KMS-11 (cell line): ENCODE measurements at regions not wholly inside any gene's neighbourhood (a gene's known extent, or its start where the extent isn't known, plus 50 kb on each side); places are given as distances from the start of the nearest gene placed in this dataset.

Experiments
- H2AFZ ChIP-seq: fragments of 200-600 bp; sonication (generic); 2 replicates; pipeline ENCODE4 v1.6.1; 2016; ENCODE audit warnings: antibody characterized with exemption, mixed run types, low read depth
- H3K27ac ChIP-seq: fragments of 200-600 bp; sonication (generic); 2 replicates; pipeline ENCODE4 v1.6.1; 2016; ENCODE audit warnings: mild to moderate bottlenecking, mixed run types
- H3K27me3 ChIP-seq: fragments of 200-600 bp; sonication (generic); 2 replicates; pipeline ENCODE4 v1.6.1; 2017; ENCODE audit warnings: mild to moderate bottlenecking, low read depth, mixed run types, moderate library complexity; ENCODE audit not compliant: insufficient read depth
- H3K36me3 ChIP-seq: fragments of 200-600 bp; sonication (generic); 2 replicates; pipeline ENCODE4 v1.6.1; 2017; ENCODE audit warnings: mild to moderate bottlenecking, mixed run types; ENCODE audit not compliant: insufficient read depth
- H3K4me1 ChIP-seq: fragments of 200-600 bp; sonication (generic); 2 replicates; pipeline ENCODE4 v1.6.1; 2016; ENCODE audit warnings: mild to moderate bottlenecking, low read depth, mixed run types; ENCODE audit not compliant: poor library complexity, severe bottlenecking
- H3K4me2 ChIP-seq: fragments of 200-600 bp; sonication (generic); 2 replicates; pipeline ENCODE4 v1.7.0; 2016; ENCODE audit warnings: mild to moderate bottlenecking, mixed run types
- H3K4me3 ChIP-seq: fragments of 200-600 bp; sonication (generic); IDR thresholded peaks from 2 replicates; pipeline ENCODE4 v1.6.1; 2017; ENCODE audit warnings: low read depth, low read length, mixed read lengths; ENCODE audit not compliant: insufficient read depth
- H3K79me2 ChIP-seq: fragments of 200-600 bp; sonication (generic); 2 replicates; pipeline ENCODE4 v1.6.1; 2016; ENCODE audit warnings: low read depth, mixed run types; ENCODE audit not compliant: insufficient read depth
- H3K9ac ChIP-seq: fragments of 200-600 bp; sonication (generic); 2 replicates; pipeline ENCODE4 v1.6.1; 2016; ENCODE audit warnings: mild to moderate bottlenecking, mixed run types
- H4K20me1 ChIP-seq: fragments of 200-600 bp; sonication (generic); 2 replicates; pipeline ENCODE4 v1.6.1; 2016; ENCODE audit warnings: mild to moderate bottlenecking, mixed run types; ENCODE audit not compliant: insufficient read depth
- TF ChIP-seq, protein P1 (sequence below): fragments of 200-600 bp; sonication (generic); conservative IDR thresholded peaks from 2 replicates; pipeline ENCODE4 v1.6.1; 2017; ENCODE audit warnings: low read depth, mild to moderate bottlenecking, antibody characterized with exemption, low read length, moderate library complexity, mixed read lengths

DNA sequence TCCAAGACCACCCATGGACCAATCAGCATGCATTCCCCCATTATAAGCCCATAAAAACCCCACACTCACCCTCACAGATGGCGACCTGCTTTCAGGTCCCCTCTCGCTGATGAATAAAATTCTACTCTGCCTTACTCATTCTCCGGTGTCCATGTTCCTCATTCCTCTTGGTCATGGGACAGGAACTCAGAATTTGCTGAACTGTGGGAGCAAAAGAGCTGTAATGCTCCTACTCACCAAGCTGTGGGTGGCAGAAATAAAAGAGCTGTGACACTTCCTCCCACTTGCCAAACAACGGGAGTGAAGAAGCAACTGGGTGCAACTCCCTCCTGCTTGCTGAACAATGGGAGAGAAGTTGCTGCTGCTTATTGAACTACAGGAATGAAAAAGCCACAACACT, 168.5 kb upstream of the PCDH18 start:
- H4K20me1 ChIP-seq: no peaks in the 10 kb centered on the region
- H3K4me1 ChIP-seq: no peaks in the 10 kb centered on the region
- H3K27me3 ChIP-seq: no peaks in the 10 kb centered on the region
- H2AFZ ChIP-seq: no peak overlapping the region
- TF ChIP-seq, protein P1, sequence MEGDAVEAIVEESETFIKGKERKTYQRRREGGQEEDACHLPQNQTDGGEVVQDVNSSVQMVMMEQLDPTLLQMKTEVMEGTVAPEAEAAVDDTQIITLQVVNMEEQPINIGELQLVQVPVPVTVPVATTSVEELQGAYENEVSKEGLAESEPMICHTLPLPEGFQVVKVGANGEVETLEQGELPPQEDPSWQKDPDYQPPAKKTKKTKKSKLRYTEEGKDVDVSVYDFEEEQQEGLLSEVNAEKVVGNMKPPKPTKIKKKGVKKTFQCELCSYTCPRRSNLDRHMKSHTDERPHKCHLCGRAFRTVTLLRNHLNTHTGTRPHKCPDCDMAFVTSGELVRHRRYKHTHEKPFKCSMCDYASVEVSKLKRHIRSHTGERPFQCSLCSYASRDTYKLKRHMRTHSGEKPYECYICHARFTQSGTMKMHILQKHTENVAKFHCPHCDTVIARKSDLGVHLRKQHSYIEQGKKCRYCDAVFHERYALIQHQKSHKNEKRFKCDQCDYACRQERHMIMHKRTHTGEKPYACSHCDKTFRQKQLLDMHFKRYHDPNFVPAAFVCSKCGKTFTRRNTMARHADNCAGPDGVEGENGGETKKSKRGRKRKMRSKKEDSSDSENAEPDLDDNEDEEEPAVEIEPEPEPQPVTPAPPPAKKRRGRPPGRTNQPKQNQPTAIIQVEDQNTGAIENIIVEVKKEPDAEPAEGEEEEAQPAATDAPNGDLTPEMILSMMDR: no peak
- no peak overlapping the region for H3K4me2 ChIP-seq
- no peak overlapping the region for H3K4me3 ChIP-seq
- no peaks in the 10 kb centered on the region for H3K36me3 ChIP-seq
- H3K27ac ChIP-seq: no peak overlapping the region
- no peak overlapping the region for H3K9ac ChIP-seq
- no peaks in the 10 kb centered on the region for H3K79me2 ChIP-seq

DNA sequence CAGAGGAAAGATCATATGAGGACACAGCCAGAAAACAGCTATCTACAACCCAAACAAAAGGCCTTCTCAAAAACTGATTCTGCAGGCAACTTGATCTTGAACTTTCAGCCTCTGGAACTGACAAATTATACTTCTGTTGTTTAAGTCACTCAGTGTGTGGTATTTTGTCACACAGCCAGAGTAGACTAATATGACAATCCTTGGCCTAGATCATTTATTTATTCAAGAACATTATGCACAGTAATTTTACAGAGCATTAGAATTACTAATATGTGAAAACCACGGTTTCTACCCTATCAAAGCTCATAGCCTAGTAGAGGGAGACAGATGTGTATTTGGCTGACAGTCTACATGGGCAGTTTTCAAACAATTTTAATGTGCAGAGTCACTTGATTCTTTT, 167.8 kb upstream of the PCDH18 start:
- H3K4me3 ChIP-seq: no peak overlapping the region
- H3K4me1 ChIP-seq: no peaks in the 10 kb centered on the region
- no peaks in the 10 kb centered on the region for H4K20me1 ChIP-seq
- H3K27me3 ChIP-seq: no peaks in the 10 kb centered on the region
- TF ChIP-seq, protein P1: no peak
- H3K9ac ChIP-seq: no peak overlapping the region
- no peaks in the 10 kb centered on the region for H3K36me3 ChIP-seq
- no peak overlapping the region for H3K27ac ChIP-seq
- no peak overlapping the region for H2AFZ ChIP-seq
- no peak overlapping the region for H3K4me2 ChIP-seq
- H3K79me2 ChIP-seq: no peaks in the 10 kb centered on the region

DNA sequence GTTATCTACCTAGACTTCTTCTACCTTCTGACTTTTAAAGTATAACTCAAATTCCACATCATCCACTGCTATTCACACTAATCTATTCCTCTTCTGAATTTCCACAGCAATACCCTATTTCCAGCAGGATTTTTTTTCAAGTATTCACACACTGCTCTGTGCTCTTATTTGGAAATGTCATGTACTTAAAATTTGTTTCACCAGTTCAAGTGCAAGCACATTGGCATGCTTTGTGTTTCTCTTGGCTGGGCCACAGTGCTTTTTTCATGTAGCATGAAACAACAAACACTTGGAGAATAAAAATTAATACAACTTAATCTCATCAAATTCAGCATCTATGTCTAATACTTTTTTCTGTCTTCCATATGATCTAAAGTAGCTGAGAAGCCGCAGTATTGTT, 161.8 kb upstream of the PCDH18 start:
- no peak overlapping the region for H3K4me3 ChIP-seq
- no peaks in the 10 kb centered on the region for H3K79me2 ChIP-seq
- no peak overlapping the region for H3K9ac ChIP-seq

DNA sequence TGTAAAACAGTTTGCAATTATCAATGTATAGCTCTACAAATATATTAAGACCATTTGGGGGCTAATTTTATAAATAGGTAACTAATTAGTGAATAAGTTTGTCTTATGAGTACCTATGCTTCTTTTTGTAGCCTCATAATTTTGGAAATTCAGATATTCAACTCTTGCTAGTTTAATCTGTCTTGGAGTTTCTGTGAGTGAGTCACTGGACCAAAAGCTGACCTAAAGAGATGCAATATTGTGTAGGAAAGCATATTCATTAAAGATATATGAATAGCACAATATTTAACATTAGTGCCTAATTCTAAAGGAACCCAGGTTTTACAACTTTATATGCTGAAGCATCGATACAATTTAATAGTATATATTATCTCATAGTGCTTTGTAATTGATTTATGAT, 161.3 kb upstream of the PCDH18 start:
- H3K36me3 ChIP-seq: no peaks in the 10 kb centered on the region
- no peak overlapping the region for H3K9ac ChIP-seq
- TF ChIP-seq, protein P1: no peak
- H3K27ac ChIP-seq: no peak overlapping the region
- no peak overlapping the region for H2AFZ ChIP-seq
- H3K79me2 ChIP-seq: no peaks in the 10 kb centered on the region
- H3K4me2 ChIP-seq: no peak overlapping the region
- H3K4me1 ChIP-seq: no peaks in the 10 kb centered on the region
- H3K27me3 ChIP-seq: no peaks in the 10 kb centered on the region
- H3K4me3 ChIP-seq: no peak overlapping the region
- no peaks in the 10 kb centered on the region for H4K20me1 ChIP-seq

More for the DNA sequence above, 161.8 kb upstream of the PCDH18 start:
- no peak overlapping the region for H3K27ac ChIP-seq
- H4K20me1 ChIP-seq: no peaks in the 10 kb centered on the region
- H3K36me3 ChIP-seq: no peaks in the 10 kb centered on the region
- no peak overlapping the region for H2AFZ ChIP-seq
- no peaks in the 10 kb centered on the region for H3K4me1 ChIP-seq
- TF ChIP-seq, protein P1: no peak
- H3K4me2 ChIP-seq: no peak overlapping the region
- no peaks in the 10 kb centered on the region for H3K27me3 ChIP-seq
